WTC11 (cell line): ENCODE measurements at regions not wholly inside any gene's neighbourhood (a gene's known extent, or its start where the extent isn't known, plus 50 kb on each side); places are given as distances from the start of the nearest gene placed in this dataset.
A peak's percentile ranks its signal among the peaks of the same experiment; 100 is the strongest.

Experiments
- ATAC-seq: fragments of 200-7000 bp; cut with Tn5 transposase; 2 replicates; pipeline ENCODE4 v1.10.0; 2021; ENCODE audit warnings: mild to moderate bottlenecking, moderate library complexity
- CTCF ChIA-PET: fragments of 300-600 bp; sonication (Branson Sonifier 250); formaldehyde crosslinking; loops from one replicate; lab custom pipeline; 2021; ENCODE audit warnings: antibody characterized with exemption; lab: Charles Lee
- POLR2A ChIA-PET: fragments of 350-600 bp; sonication (Branson Sonifier 250); formaldehyde crosslinking; loops from one replicate; lab custom pipeline; 2021; ENCODE audit warnings: antibody characterized with exemption; lab: Charles Lee
- DNase-seq: peaks from one replicate; pipeline ENCODE4 v3.0.0; 2021; ENCODE audit warnings: low spot score
- H3K27ac Mint-ChIP-seq: 2 replicates; pipeline ENCODE4 v1.8.0; 2021; ENCODE audit warnings: mixed read lengths
- H3K27me3 Mint-ChIP-seq: 2 replicates; pipeline ENCODE4 v1.8.0; 2021; ENCODE audit warnings: low read depth, mild to moderate bottlenecking, moderate library complexity, mixed read lengths
- H3K36me3 Mint-ChIP-seq: 2 replicates; pipeline ENCODE4 v1.8.0; 2021; ENCODE audit warnings: mixed read lengths
- H3K4me1 Mint-ChIP-seq: 2 replicates; pipeline ENCODE4 v1.8.0; 2022; ENCODE audit warnings: mixed read lengths
- H3K4me3 Mint-ChIP-seq: 2 replicates; pipeline ENCODE4 v1.8.0; 2021; ENCODE audit warnings: mild to moderate bottlenecking, moderate library complexity, mixed read lengths
- H3K9me3 Mint-ChIP-seq: 2 replicates; pipeline ENCODE4 v1.8.0; 2021; ENCODE audit warnings: mixed read lengths
- AR ChIP-seq: fragments of 250-450 bp; sonication (Bioruptor Pico); IDR thresholded peaks from 2 replicates; pipeline ENCODE4 v1.9.0; 2021; ENCODE audit warnings: mild to moderate bottlenecking
- ARID4B ChIP-seq: sonication (generic); formaldehyde crosslinking; IDR thresholded peaks from 2 replicates; pipeline ENCODE4 v1.8.0; 2023; ENCODE audit warnings: missing genetic modification reagents, mild to moderate bottlenecking, borderline replicate concordance
- ATF2 ChIP-seq: sonication (generic); formaldehyde crosslinking; IDR thresholded peaks from 2 replicates; pipeline ENCODE4 v1.8.1; 2022; ENCODE audit warnings: low read depth, missing genetic modification reagents, borderline replicate concordance
- CREM ChIP-seq: sonication (generic); formaldehyde crosslinking; IDR thresholded peaks from 2 replicates; pipeline ENCODE4 v1.8.1; 2022; ENCODE audit warnings: mild to moderate bottlenecking, missing genetic modification reagents, moderate library complexity
- GTF2I ChIP-seq: fragments of 250-450 bp; sonication (Bioruptor Pico); conservative IDR thresholded peaks from 2 replicates; pipeline ENCODE4 v1.4.0; 2021; ENCODE audit warnings: mild to moderate bottlenecking
- IRF1 ChIP-seq: sonication (generic); formaldehyde crosslinking; IDR thresholded peaks from 2 replicates; pipeline ENCODE4 v1.8.0; 2023; ENCODE audit warnings: missing genetic modification reagents
- MAX ChIP-seq: sonication (generic); formaldehyde crosslinking; IDR thresholded peaks from 2 replicates; pipeline ENCODE4 v1.8.0; 2022; ENCODE audit warnings: mild to moderate bottlenecking, missing genetic modification reagents
- MYBL2 ChIP-seq: sonication (generic); formaldehyde crosslinking; IDR thresholded peaks from 2 replicates; pipeline ENCODE4 v1.8.1; 2023; ENCODE audit warnings: mild to moderate bottlenecking, moderate library complexity, missing genetic modification reagents
- NR2C2 ChIP-seq: sonication (generic); formaldehyde crosslinking; IDR thresholded peaks from 2 replicates; pipeline ENCODE4 v1.8.0; 2022; ENCODE audit warnings: mild to moderate bottlenecking, missing genetic modification reagents
- PREB ChIP-seq: sonication (generic); formaldehyde crosslinking; IDR thresholded peaks from 2 replicates; pipeline ENCODE4 v1.8.1; 2022; ENCODE audit warnings: mild to moderate bottlenecking, missing genetic modification reagents, moderate library complexity, borderline replicate concordance
- RELA ChIP-seq: sonication (generic); formaldehyde crosslinking; IDR thresholded peaks from 2 replicates; pipeline ENCODE4 v1.8.1; 2022; ENCODE audit warnings: missing genetic modification reagents, mild to moderate bottlenecking, borderline replicate concordance
- SP1 ChIP-seq: sonication (generic); formaldehyde crosslinking; conservative IDR thresholded peaks from 2 replicates; pipeline ENCODE4 v1.8.1; 2022; ENCODE audit warnings: missing genetic modification reagents
- TEAD1 ChIP-seq: sonication (generic); formaldehyde crosslinking; IDR thresholded peaks from 2 replicates; pipeline ENCODE4 v1.8.0; 2022; ENCODE audit warnings: mild to moderate bottlenecking, missing genetic modification reagents
- TP53 ChIP-seq: sonication (generic); formaldehyde crosslinking; IDR thresholded peaks from 2 replicates; pipeline ENCODE4 v1.8.1; 2023; ENCODE audit warnings: mild to moderate bottlenecking, missing genetic modification reagents
- ZNF416 ChIP-seq: fragments of 250-450 bp; sonication (Bioruptor Pico); IDR thresholded peaks from 2 replicates; pipeline ENCODE4 v1.9.0; 2021; ENCODE audit warnings: mild to moderate bottlenecking, inconsistent platforms
- TF ChIP-seq, protein P1 (sequence below): sonication (generic); formaldehyde crosslinking; IDR thresholded peaks from 2 replicates; pipeline ENCODE4 v1.8.1; 2023; ENCODE audit warnings: mild to moderate bottlenecking, moderate library complexity, missing genetic modification reagents
- TF ChIP-seq, protein P2 (sequence below): sonication (generic); formaldehyde crosslinking; IDR thresholded peaks from 2 replicates; pipeline ENCODE4 v1.8.1; 2023; ENCODE audit warnings: mild to moderate bottlenecking, missing genetic modification reagents, moderate library complexity

DNA sequence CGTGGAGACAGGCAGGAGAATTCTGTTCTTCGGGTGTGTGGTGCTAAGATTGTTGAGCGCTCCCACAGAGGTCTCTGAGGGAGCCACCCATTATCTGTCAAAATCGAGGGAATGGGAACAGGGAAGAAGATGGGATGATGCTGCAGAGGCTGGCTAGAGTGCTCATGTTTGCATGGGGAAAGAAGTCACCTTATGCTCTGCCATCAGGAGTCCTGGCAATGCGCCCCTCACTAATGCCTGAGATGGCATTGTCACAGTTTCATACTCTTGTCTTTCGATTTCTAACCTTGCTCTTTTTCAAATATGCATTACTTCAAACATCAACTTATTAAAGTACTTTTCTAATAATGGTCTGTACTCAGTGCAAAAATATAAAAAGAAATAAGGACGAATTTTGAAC lies 463.3 kb upstream of the CELF4 start:
- H3K36me3 Mint-ChIP-seq = 0 out of 2 replicates have a peak, but pooled peaks cover 3% of the 10 kb centered on the region
- POLR2A ChIA-PET = no interaction called here
- CTCF ChIA-PET = no interaction called here
- peaks cover 3% of the 10 kb centered on the region; the same call in 1 of the 2 replicates for H3K9me3 Mint-ChIP-seq
- H3K27me3 Mint-ChIP-seq = no peaks in the 10 kb centered on the region
- no peak for DNase-seq
- TF ChIP-seq ARID4B (CRISPR knock-in tag) = no peak
- no peak for TF ChIP-seq TP53 (CRISPR knock-in tag)
- TF ChIP-seq CREM (CRISPR knock-in tag) = no peak
- TF ChIP-seq TEAD1 = no peak
- TF ChIP-seq, protein P1, sequence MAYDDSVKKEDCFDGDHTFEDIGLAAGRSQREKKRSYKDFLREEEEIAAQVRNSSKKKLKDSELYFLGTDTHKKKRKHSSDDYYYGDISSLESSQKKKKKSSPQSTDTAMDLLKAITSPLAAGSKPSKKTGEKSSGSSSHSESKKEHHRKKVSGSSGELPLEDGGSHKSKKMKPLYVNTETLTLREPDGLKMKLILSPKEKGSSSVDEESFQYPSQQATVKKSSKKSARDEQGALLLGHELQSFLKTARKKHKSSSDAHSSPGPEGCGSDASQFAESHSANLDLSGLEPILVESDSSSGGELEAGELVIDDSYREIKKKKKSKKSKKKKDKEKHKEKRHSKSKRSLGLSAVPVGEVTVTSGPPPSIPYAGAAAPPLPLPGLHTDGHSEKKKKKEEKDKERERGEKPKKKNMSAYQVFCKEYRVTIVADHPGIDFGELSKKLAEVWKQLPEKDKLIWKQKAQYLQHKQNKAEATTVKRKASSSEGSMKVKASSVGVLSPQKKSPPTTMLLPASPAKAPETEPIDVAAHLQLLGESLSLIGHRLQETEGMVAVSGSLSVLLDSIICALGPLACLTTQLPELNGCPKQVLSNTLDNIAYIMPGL (CRISPR knock-in tag) = no peak
- TF ChIP-seq IRF1 (CRISPR knock-in tag) = no peak
- TF ChIP-seq, protein P2, sequence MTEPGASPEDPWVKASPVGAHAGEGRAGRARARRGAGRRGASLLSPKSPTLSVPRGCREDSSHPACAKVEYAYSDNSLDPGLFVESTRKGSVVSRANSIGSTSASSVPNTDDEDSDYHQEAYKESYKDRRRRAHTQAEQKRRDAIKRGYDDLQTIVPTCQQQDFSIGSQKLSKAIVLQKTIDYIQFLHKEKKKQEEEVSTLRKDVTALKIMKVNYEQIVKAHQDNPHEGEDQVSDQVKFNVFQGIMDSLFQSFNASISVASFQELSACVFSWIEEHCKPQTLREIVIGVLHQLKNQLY (CRISPR knock-in tag) = no peak
- TF ChIP-seq ZNF416 (CRISPR knock-in tag) = no peak
- no peak for TF ChIP-seq AR (CRISPR knock-in tag)
- no peak for TF ChIP-seq ATF2 (CRISPR knock-in tag)
- no peak for TF ChIP-seq NR2C2 (CRISPR knock-in tag)
- no peak overlapping the region for H3K27ac Mint-ChIP-seq
- H3K4me1 Mint-ChIP-seq = peaks cover 18% of the 10 kb centered on the region
- no peak for ATAC-seq
- H3K4me3 Mint-ChIP-seq = no peak overlapping the region

- Mint-ChIP-seq H3K36me3 (0 out of 2 replicates have a peak, but pooled peaks cover 3% of the 10 kb centered on the region), H3K27ac (no peak overlapping the region), H3K4me3 (no peak overlapping the region), H3K4me1 (peaks cover 18% of the 10 kb centered on the region), H3K9me3 (peaks cover 3% of the 10 kb centered on the region; the same call in 1 of the 2 replicates), H3K27me3 (no peaks in the 10 kb centered on the region)
- ChIA-PET POLR2A (interaction anchor here (1.1 kb wide), 1 partner anchor 11 kb away, joined by 3 read pairs; no protein-coding TSS in a partner anchor), CTCF (interaction anchor here (1.8 kb wide), 1 partner anchor 247 kb away, joined by 6 read pairs; no protein-coding TSS in a partner anchor)
- DNase-seq (no peak), ATAC-seq (peak; percentile 68)
- TF ChIP-seq RELA (CRISPR knock-in tag) (no peak), MAX (CRISPR knock-in tag) (no peak), TEAD1 (no peak), PREB (no peak), SP1 (CRISPR knock-in tag) (no peak), GTF2I (no peak), MYBL2 (CRISPR knock-in tag) (no peak)
- TF ChIP-seq, protein P1 (CRISPR knock-in tag) = no peak
Measured at GRCh38 chr18:38025433-38026038, 459.9 kb upstream of the CELF4 start.
